ENCODE measurements at regions not wholly inside any gene's neighbourhood (a gene's known extent, or its start where the extent isn't known, plus 50 kb on each side); places are given as distances from the start of the nearest gene placed in this dataset.

- no peak for DNase-seq
- no peaks in the 10 kb centered on the region for H3K9me2 ChIP-seq (replicated peaks; ENCODE audit: insufficient read depth, low read length)
- no peak overlapping the region for H3K4me3 ChIP-seq (ENCODE audit: low read length)
- H3K9ac ChIP-seq (ENCODE audit: low read length), result no peak overlapping the region
- H3K27ac ChIP-seq (ENCODE audit: low read length), result no peak overlapping the region
- no peak overlapping the region for H3K4me2 ChIP-seq (ENCODE audit: low read depth, low read length, poor library complexity, severe bottlenecking)
- H3K9me3 ChIP-seq (ENCODE audit: low read length), result no peaks in the 10 kb centered on the region
- no peaks in the 10 kb centered on the region for H3K4me1 ChIP-seq (ENCODE audit: low read length)
- no peak overlapping the region for H2AFZ ChIP-seq (ENCODE audit: low read length)
- H3K27me3 ChIP-seq (ENCODE audit: low read length), result no peaks in the 10 kb centered on the region
- no peaks in the 10 kb centered on the region for H3K79me2 ChIP-seq (ENCODE audit: low read length)
- no peaks in the 10 kb centered on the region for H4K20me1 ChIP-seq (ENCODE audit: insufficient read depth, low read depth, low read length)
- no peaks in the 10 kb centered on the region for H3K36me3 ChIP-seq (ENCODE audit: insufficient read depth, low read length)
These were observed 60.0 kb downstream of the NRN1 start for GRCh38 chr6:5946701-5947100.

DNA sequence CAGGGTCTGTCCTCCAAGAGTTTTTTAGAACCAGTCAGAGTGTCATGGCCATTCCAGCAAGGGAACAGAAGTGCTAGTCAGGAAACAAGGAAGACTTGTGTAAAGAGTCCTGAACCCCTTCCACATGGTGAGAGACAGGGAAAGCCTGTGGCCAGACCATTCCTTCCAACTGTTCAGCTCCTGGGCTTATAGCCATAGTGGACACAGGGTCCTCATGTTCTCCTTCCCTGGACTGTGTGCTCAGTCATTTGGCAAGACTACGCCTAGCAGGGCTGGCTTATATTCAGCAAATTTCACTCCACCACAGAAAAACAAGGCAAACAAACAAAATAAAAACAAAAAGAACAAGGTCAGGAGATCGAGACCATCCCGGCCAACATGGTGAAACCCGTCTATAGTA lies 60.5 kb downstream of the NRN1 start:
- H3K4me2 ChIP-seq (ENCODE audit: low read depth, low read length, poor library complexity, severe bottlenecking), result no peak overlapping the region
- H3K79me2 ChIP-seq (ENCODE audit: low read length), result no peaks in the 10 kb centered on the region
- H3K9me3 ChIP-seq (ENCODE audit: low read length), result no peaks in the 10 kb centered on the region
- no peak overlapping the region for H2AFZ ChIP-seq (ENCODE audit: low read length)
- no peak overlapping the region for H3K9ac ChIP-seq (ENCODE audit: low read length)
- no peaks in the 10 kb centered on the region for H3K36me3 ChIP-seq (ENCODE audit: insufficient read depth, low read length)
- H4K20me1 ChIP-seq (ENCODE audit: insufficient read depth, low read depth, low read length), result no peaks in the 10 kb centered on the region
- H3K9me2 ChIP-seq (replicated peaks; ENCODE audit: insufficient read depth, low read length), result no peaks in the 10 kb centered on the region
- no peak for DNase-seq
- no peak overlapping the region for H3K4me3 ChIP-seq (ENCODE audit: low read length)
- no peaks in the 10 kb centered on the region for H3K4me1 ChIP-seq (ENCODE audit: low read length)
- no peak overlapping the region for H3K27ac ChIP-seq (ENCODE audit: low read length)
- H3K27me3 ChIP-seq (ENCODE audit: low read length), result no peaks in the 10 kb centered on the region

GRCh38 chr6:5943591-5943990 lies 63.1 kb downstream of the NRN1 start:
- Histone ChIP-seq H3K9ac (ENCODE audit: low read length) (no peak overlapping the region), H3K27ac (ENCODE audit: low read length) (no peak overlapping the region), H3K9me3 (ENCODE audit: low read length) (no peaks in the 10 kb centered on the region), H3K36me3 (ENCODE audit: insufficient read depth, low read length) (no peaks in the 10 kb centered on the region), H3K4me2 (ENCODE audit: low read depth, low read length, poor library complexity, severe bottlenecking) (no peak overlapping the region), H2AFZ (ENCODE audit: low read length) (no peak overlapping the region), H3K4me3 (ENCODE audit: low read length) (no peak overlapping the region), H3K79me2 (ENCODE audit: low read length) (no peaks in the 10 kb centered on the region), H3K9me2 (replicated peaks; ENCODE audit: insufficient read depth, low read length) (no peaks in the 10 kb centered on the region), H3K4me1 (ENCODE audit: low read length) (no peaks in the 10 kb centered on the region), H3K27me3 (ENCODE audit: low read length) (no peaks in the 10 kb centered on the region), H4K20me1 (ENCODE audit: insufficient read depth, low read depth, low read length) (no peaks in the 10 kb centered on the region)
- DNase-seq, result no peak

- Histone ChIP-seq H3K9ac (ENCODE audit: low read length) (no peak overlapping the region), H3K9me3 (ENCODE audit: low read length) (no peaks in the 10 kb centered on the region), H3K4me1 (ENCODE audit: low read length) (no peaks in the 10 kb centered on the region), H3K27me3 (ENCODE audit: low read length) (no peaks in the 10 kb centered on the region), H4K20me1 (ENCODE audit: insufficient read depth, low read depth, low read length) (no peaks in the 10 kb centered on the region), H3K27ac (ENCODE audit: low read length) (no peak overlapping the region), H3K4me3 (ENCODE audit: low read length) (no peak overlapping the region), H2AFZ (ENCODE audit: low read length) (no peak overlapping the region), H3K36me3 (ENCODE audit: insufficient read depth, low read length) (no peaks in the 10 kb centered on the region), H3K9me2 (replicated peaks; ENCODE audit: insufficient read depth, low read length) (no peaks in the 10 kb centered on the region), H3K4me2 (ENCODE audit: low read depth, low read length, poor library complexity, severe bottlenecking) (no peak overlapping the region), H3K79me2 (ENCODE audit: low read length) (no peaks in the 10 kb centered on the region)
- no peak for DNase-seq
These were observed 64.1 kb downstream of the NRN1 start for GRCh38 chr6:5942591-5942990.

DNA sequence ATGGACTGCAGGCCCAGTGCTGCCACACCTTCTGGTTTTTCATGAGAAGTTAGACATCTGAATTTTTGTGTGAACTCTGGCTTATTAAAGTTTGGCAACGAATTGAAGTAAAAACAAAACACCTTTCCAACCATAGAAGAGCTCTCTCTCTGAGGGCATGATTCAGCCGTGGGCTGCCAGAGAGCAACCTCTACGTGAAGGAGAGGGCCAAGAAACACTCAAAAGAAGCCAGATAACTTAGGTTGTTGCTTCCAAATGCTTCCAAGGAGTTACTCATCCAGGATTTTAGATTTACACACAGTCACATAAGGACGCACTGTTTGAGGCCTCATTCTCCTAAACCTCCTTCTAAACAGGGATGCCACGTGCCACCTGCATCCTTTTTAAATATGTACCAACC lies 65.5 kb downstream of the NRN1 start:
- Histone ChIP-seq H2AFZ (ENCODE audit: low read length) (no peak overlapping the region), H3K36me3 (ENCODE audit: insufficient read depth, low read length) (no peaks in the 10 kb centered on the region), H3K27me3 (ENCODE audit: low read length) (no peaks in the 10 kb centered on the region), H3K9ac (ENCODE audit: low read length) (no peak overlapping the region), H3K9me3 (ENCODE audit: low read length) (no peaks in the 10 kb centered on the region), H3K27ac (ENCODE audit: low read length) (no peak overlapping the region), H4K20me1 (ENCODE audit: insufficient read depth, low read depth, low read length) (no peaks in the 10 kb centered on the region), H3K9me2 (replicated peaks; ENCODE audit: insufficient read depth, low read length) (no peaks in the 10 kb centered on the region), H3K4me3 (ENCODE audit: low read length) (no peak overlapping the region), H3K4me1 (ENCODE audit: low read length) (no peaks in the 10 kb centered on the region), H3K79me2 (ENCODE audit: low read length) (no peaks in the 10 kb centered on the region), H3K4me2 (ENCODE audit: low read depth, low read length, poor library complexity, severe bottlenecking) (no peak overlapping the region)
- no peak for DNase-seq

- no peak for DNase-seq
- no peak overlapping the region for H3K9ac ChIP-seq (ENCODE audit: low read length)
- H3K4me3 ChIP-seq (ENCODE audit: low read length), result no peak overlapping the region
- no peak overlapping the region for H3K27ac ChIP-seq (ENCODE audit: low read length)
- H3K4me1 ChIP-seq (ENCODE audit: low read length), result no peaks in the 10 kb centered on the region
- H3K36me3 ChIP-seq (ENCODE audit: insufficient read depth, low read length), result no peaks in the 10 kb centered on the region
- no peak overlapping the region for H3K4me2 ChIP-seq (ENCODE audit: low read depth, low read length, poor library complexity, severe bottlenecking)
- H3K9me3 ChIP-seq (ENCODE audit: low read length), result no peaks in the 10 kb centered on the region
- no peaks in the 10 kb centered on the region for H3K27me3 ChIP-seq (ENCODE audit: low read length)
- no peak overlapping the region for H2AFZ ChIP-seq (ENCODE audit: low read length)
- no peaks in the 10 kb centered on the region for H4K20me1 ChIP-seq (ENCODE audit: insufficient read depth, low read depth, low read length)
- no peaks in the 10 kb centered on the region for H3K9me2 ChIP-seq (replicated peaks; ENCODE audit: insufficient read depth, low read length)
- H3K79me2 ChIP-seq (ENCODE audit: low read length), result no peaks in the 10 kb centered on the region
These were observed 67.8 kb downstream of the NRN1 start for GRCh38 chr6:5938934-5939333.

DNA sequence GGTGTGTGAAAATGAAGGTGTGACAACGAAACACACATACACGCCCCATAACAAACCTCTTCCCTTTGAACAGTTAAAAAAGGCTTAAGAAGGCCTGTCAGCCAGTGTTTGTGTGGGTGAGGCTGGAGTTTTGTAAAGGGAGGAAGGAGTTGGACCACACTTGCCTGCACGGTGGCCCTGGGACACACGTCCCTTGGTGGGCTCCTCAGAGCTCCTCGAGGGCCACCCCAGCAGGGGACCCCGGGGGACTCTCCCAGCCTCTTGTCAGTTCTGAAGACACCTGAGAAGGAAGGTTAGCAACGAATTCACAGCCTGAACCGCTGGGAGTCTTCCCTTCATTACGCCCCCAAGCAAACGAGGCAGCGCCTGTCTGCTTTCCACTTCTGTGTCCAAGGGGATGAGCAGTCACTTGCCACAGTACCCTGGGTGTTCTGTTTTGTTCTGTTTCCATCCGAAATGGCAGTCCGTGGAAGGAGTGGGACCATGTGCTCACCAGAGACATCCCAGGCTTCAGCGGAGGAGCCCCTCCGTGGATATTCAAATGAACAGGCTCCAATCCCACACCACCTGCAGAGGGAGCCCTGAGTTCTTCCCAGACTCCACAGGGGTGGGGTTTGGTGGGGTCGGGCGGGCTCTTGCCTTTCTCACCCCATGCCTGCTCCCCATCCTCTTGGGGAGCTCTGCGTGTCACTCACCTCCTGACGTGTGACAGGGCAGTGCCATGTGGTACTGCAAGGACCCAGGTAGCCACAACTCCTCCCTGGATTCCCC lies 68.6 kb downstream of the NRN1 start:
- no peaks in the 10 kb centered on the region for H3K27me3 ChIP-seq (ENCODE audit: low read length)
- no peaks in the 10 kb centered on the region for H3K36me3 ChIP-seq (ENCODE audit: insufficient read depth, low read length)
- DNase-seq, result no peak
- H3K4me2 ChIP-seq (ENCODE audit: low read depth, low read length, poor library complexity, severe bottlenecking), result no peak overlapping the region
- no peaks in the 10 kb centered on the region for H3K79me2 ChIP-seq (ENCODE audit: low read length)
- H3K9ac ChIP-seq (ENCODE audit: low read length), result no peak overlapping the region
- no peaks in the 10 kb centered on the region for H3K9me2 ChIP-seq (replicated peaks; ENCODE audit: insufficient read depth, low read length)
- no peak overlapping the region for H2AFZ ChIP-seq (ENCODE audit: low read length)
- H3K4me3 ChIP-seq (ENCODE audit: low read length), result no peak overlapping the region
- no peaks in the 10 kb centered on the region for H3K4me1 ChIP-seq (ENCODE audit: low read length)
- no peak overlapping the region for H3K27ac ChIP-seq (ENCODE audit: low read length)
- no peaks in the 10 kb centered on the region for H3K9me3 ChIP-seq (ENCODE audit: low read length)
- H4K20me1 ChIP-seq (ENCODE audit: insufficient read depth, low read depth, low read length), result no peaks in the 10 kb centered on the region

DNA sequence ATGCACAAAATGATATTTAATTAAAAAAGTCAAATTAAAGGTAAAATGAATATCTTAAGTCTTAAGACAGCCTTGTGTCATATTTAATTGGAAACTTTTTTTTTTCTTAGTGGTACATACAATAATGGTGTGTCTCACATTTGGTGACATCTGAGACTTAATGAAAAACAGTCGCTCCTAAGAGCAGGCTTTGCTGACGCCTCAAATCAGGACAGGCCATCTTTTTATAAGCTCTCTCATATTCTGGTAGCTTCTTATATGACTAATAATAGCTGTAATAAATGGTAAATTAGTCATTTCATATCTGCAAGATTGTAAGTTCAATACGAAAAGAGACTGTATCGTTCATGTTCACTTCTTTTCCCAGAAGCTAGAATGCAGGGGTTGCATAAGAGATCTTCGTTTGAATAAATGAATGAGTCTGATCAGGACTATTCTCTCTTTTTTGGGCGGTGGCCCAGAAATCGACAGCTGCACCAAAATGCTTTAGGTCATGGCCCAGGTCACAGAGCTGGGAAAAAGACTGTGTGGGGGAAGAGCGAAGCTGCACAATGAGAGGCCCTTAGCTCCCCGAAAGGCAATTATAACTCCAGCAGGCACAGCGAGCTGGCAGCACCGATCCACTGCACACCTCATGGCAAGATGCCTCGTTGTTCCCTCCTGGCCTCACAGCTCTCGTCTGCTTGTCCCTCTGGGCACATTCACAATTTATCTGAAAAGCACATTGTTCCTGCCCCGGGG lies 69.4 kb downstream of the NRN1 start:
- Histone ChIP-seq H3K36me3 (ENCODE audit: insufficient read depth, low read length) (no peaks in the 10 kb centered on the region), H3K9me3 (ENCODE audit: low read length) (no peaks in the 10 kb centered on the region), H3K79me2 (ENCODE audit: low read length) (no peaks in the 10 kb centered on the region), H3K4me1 (ENCODE audit: low read length) (no peaks in the 10 kb centered on the region), H4K20me1 (ENCODE audit: insufficient read depth, low read depth, low read length) (no peaks in the 10 kb centered on the region), H3K4me2 (ENCODE audit: low read depth, low read length, poor library complexity, severe bottlenecking) (no peak overlapping the region), H3K4me3 (ENCODE audit: low read length) (no peak overlapping the region), H3K27ac (ENCODE audit: low read length) (no peak overlapping the region), H3K9me2 (replicated peaks; ENCODE audit: insufficient read depth, low read length) (no peaks in the 10 kb centered on the region), H2AFZ (ENCODE audit: low read length) (no peak overlapping the region), H3K9ac (ENCODE audit: low read length) (no peak overlapping the region), H3K27me3 (ENCODE audit: low read length) (no peaks in the 10 kb centered on the region)
- no peak for DNase-seq

All from Karpas-422 (cell line).